Gastrocnemius medialis (tissue), 4 donors: ENCODE measurements at regions not wholly inside any gene's neighbourhood (a gene's known extent, or its start where the extent isn't known, plus 50 kb on each side); places are given as distances from the start of the nearest gene placed in this dataset.

Source experiments
- CTCF ChIP-seq, 5 experiments: fragments of 450-650 bp in 3 of 5; fragments of 200-600 bp in 2 of 5; sonication (generic) in 2 of 5; IDR thresholded peaks in 4 of 5; conservative IDR thresholded peaks in 1 of 5; 1 replicate in 4 of 5; 2 replicates in 1 of 5; pipeline ENCODE4 v1.5.1; 2016 to 2019; ENCODE audit warnings: antibody characterized with exemption in 5 of 5, mild to moderate bottlenecking in 3 of 5, moderate library complexity in 3 of 5
- POLR2A ChIP-seq, 2 donors: fragments of 450-650 bp; IDR thresholded peaks; one replicate each; pipeline ENCODE4 v1.6.1; 2017; ENCODE audit warnings: antibody characterized with exemption in 2 of 2, mild to moderate bottlenecking in 2 of 2, moderate library complexity in 2 of 2

GRCh38 chr14:79947440-79948054 is 263.8 kb downstream of the DIO2 start:
- TF ChIP-seq CTCF (IDR thresholded peaks at IDR 0.05 in 4 of 5, conservative IDR thresholded peaks at IDR 0.05 in 1 of 5), result no peak
- no peak for TF ChIP-seq POLR2A (IDR thresholded peaks at IDR 0.05)
